GM23338 (cell line): ENCODE measurements at regions not wholly inside any gene's neighbourhood (a gene's known extent, or its start where the extent isn't known, plus 50 kb on each side); places are given as distances from the start of the nearest gene placed in this dataset.
"Not testable (repeated sequence)": the region's sequence is repeated elsewhere in the genome, so short reads cannot be mapped to it uniquely, and the experiment has no call there.

ENCODE experiments used
- ATAC-seq: fragments of 200-7000 bp; cut with Tn5 transposase; 3 replicates; pipeline ENCODE4 v1.9.1; 2020
- DNase-seq: peaks from one replicate; pipeline ENCODE4 v3.0.0-alpha.2; 2015; ENCODE audit warnings: low spot score
- H2AFZ ChIP-seq: fragments of 200-600 bp; sonication (generic); 2 replicates; pipeline ENCODE4 v1.8.0; 2016; ENCODE audit warnings: antibody characterized with exemption, mild to moderate bottlenecking, moderate library complexity
- H3F3A ChIP-seq: fragments of 200-600 bp; sonication (generic); replicated peaks from 2 replicates; pipeline ENCODE4 v1.8.0; 2017; ENCODE audit warnings: antibody characterized with exemption, mixed run types, low read depth
- H3K27ac ChIP-seq: fragments of 200-600 bp; sonication (generic); 2 replicates; pipeline ENCODE4 v1.6.1; 2016; ENCODE audit warnings: low read depth
- H3K27me3 ChIP-seq: fragments of 200-600 bp; sonication (generic); 2 replicates; pipeline ENCODE4 v1.8.0; 2016; ENCODE audit warnings: mild to moderate bottlenecking, mixed run types, moderate library complexity; ENCODE audit not compliant: insufficient read depth
- H3K36me3 ChIP-seq: fragments of 200-600 bp; sonication (generic); 2 replicates; pipeline ENCODE4 v1.8.0; 2016; ENCODE audit warnings: mild to moderate bottlenecking; ENCODE audit not compliant: insufficient read depth
- H3K4me1 ChIP-seq: fragments of 200-600 bp; sonication (generic); 2 replicates; pipeline ENCODE4 v1.8.0; 2016; ENCODE audit warnings: mild to moderate bottlenecking, moderate library complexity; ENCODE audit not compliant: insufficient read depth
- H3K4me2 ChIP-seq: fragments of 200-600 bp; sonication (generic); 2 replicates; pipeline ENCODE4 v1.7.1; 2017; ENCODE audit warnings: mixed run types
- H3K4me3 ChIP-seq: fragments of 200-600 bp; sonication (generic); 2 replicates; pipeline ENCODE4 v1.6.1; 2016; ENCODE audit warnings: mixed run types
- H3K79me2 ChIP-seq: fragments of 200-600 bp; sonication (generic); replicated peaks from 2 replicates; pipeline ENCODE4 v1.8.0; 2017; ENCODE audit warnings: mild to moderate bottlenecking; ENCODE audit not compliant: insufficient read depth
- H3K9me2 ChIP-seq: fragments of 200-600 bp; sonication (generic); 2 replicates; pipeline ENCODE4 v1.8.0; 2017; ENCODE audit not compliant: insufficient read depth
- H4K20me1 ChIP-seq: fragments of 200-600 bp; sonication (generic); replicated peaks from 2 replicates; pipeline ENCODE4 v1.8.0; 2017; ENCODE audit warnings: mild to moderate bottlenecking; ENCODE audit not compliant: insufficient read depth
- H3K27ac Mint-ChIP-seq: 2 replicates; pipeline ENCODE4 v1.8.0; 2020; ENCODE audit warnings: inconsistent platforms, mild to moderate bottlenecking, moderate library complexity, mixed read lengths
- H3K27me3 Mint-ChIP-seq: 3 replicates; pipeline ENCODE4 v1.8.0; 2022; ENCODE audit warnings: low read depth, mild to moderate bottlenecking, moderate library complexity, mixed read lengths, inconsistent platforms; ENCODE audit not compliant: insufficient read depth, poor library complexity
- H3K36me3 Mint-ChIP-seq: 3 replicates; pipeline ENCODE4 v1.8.0; 2021; ENCODE audit warnings: low read depth, mild to moderate bottlenecking, inconsistent platforms, moderate library complexity, mixed read lengths
- H3K4me1 Mint-ChIP-seq: 3 replicates; pipeline ENCODE4 v1.8.0; 2020; ENCODE audit warnings: mild to moderate bottlenecking, inconsistent platforms, mixed read lengths
- H3K4me3 Mint-ChIP-seq: 3 replicates; pipeline ENCODE4 v1.8.0; 2021; ENCODE audit warnings: moderate library complexity, mild to moderate bottlenecking, inconsistent platforms, mixed read lengths
- H3K9me3 Mint-ChIP-seq: 3 replicates; pipeline ENCODE4 v1.8.0; 2020; ENCODE audit warnings: moderate library complexity, mild to moderate bottlenecking, inconsistent platforms, mixed read lengths
- CREB1 ChIP-seq: fragments of 250-450 bp; sonication (Bioruptor Pico); IDR thresholded peaks from 2 replicates; pipeline ENCODE4 v1.5.0; 2020; ENCODE audit warnings: low read depth, mild to moderate bottlenecking, moderate library complexity
- JUNB ChIP-seq: IDR thresholded peaks from one replicate; pipeline ENCODE4 v1.6.1; 2016; ENCODE audit warnings: antibody characterized with exemption; ENCODE audit not compliant: unreplicated experiment
- NANOG ChIP-seq: IDR thresholded peaks from 2 replicates; pipeline ENCODE4 v1.6.1; 2016; ENCODE audit warnings: antibody characterized with exemption, borderline replicate concordance
- STAT1 ChIP-seq: IDR thresholded peaks from one replicate; pipeline ENCODE4 v1.6.1; 2016; ENCODE audit warnings: antibody characterized with exemption; ENCODE audit not compliant: unreplicated experiment
- ZNF114 ChIP-seq: fragments of 250-450 bp; sonication (Bioruptor Pico); IDR thresholded peaks from 2 replicates; pipeline ENCODE4 v1.5.0; 2020; ENCODE audit warnings: mild to moderate bottlenecking, moderate library complexity
- TF ChIP-seq, protein P1 (sequence below): fragments of 250-450 bp; sonication (Bioruptor Pico); IDR thresholded peaks from 2 replicates; pipeline ENCODE4 v1.5.0; 2020; ENCODE audit warnings: mild to moderate bottlenecking, moderate library complexity

DNA sequence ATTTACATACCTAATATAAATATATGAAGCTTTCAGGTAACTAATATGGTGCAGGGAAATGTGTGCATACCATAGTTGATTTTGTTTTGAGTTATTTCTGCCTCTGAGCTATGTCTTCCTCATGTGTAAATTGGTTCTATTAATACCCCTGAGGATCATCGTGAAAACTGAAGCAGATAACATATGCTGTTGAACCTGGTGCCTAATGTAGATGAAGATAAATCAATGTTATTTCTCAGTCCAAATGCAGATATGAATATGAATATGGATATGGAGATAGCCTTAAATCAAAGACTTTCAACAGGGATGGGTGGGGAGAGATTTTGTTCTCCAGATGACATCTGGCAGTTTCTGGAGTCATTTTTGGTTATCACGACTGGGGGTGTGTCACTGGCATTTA, 122.3 kb upstream of the ANKRD30A start (continued):
- TF ChIP-seq, protein P1, sequence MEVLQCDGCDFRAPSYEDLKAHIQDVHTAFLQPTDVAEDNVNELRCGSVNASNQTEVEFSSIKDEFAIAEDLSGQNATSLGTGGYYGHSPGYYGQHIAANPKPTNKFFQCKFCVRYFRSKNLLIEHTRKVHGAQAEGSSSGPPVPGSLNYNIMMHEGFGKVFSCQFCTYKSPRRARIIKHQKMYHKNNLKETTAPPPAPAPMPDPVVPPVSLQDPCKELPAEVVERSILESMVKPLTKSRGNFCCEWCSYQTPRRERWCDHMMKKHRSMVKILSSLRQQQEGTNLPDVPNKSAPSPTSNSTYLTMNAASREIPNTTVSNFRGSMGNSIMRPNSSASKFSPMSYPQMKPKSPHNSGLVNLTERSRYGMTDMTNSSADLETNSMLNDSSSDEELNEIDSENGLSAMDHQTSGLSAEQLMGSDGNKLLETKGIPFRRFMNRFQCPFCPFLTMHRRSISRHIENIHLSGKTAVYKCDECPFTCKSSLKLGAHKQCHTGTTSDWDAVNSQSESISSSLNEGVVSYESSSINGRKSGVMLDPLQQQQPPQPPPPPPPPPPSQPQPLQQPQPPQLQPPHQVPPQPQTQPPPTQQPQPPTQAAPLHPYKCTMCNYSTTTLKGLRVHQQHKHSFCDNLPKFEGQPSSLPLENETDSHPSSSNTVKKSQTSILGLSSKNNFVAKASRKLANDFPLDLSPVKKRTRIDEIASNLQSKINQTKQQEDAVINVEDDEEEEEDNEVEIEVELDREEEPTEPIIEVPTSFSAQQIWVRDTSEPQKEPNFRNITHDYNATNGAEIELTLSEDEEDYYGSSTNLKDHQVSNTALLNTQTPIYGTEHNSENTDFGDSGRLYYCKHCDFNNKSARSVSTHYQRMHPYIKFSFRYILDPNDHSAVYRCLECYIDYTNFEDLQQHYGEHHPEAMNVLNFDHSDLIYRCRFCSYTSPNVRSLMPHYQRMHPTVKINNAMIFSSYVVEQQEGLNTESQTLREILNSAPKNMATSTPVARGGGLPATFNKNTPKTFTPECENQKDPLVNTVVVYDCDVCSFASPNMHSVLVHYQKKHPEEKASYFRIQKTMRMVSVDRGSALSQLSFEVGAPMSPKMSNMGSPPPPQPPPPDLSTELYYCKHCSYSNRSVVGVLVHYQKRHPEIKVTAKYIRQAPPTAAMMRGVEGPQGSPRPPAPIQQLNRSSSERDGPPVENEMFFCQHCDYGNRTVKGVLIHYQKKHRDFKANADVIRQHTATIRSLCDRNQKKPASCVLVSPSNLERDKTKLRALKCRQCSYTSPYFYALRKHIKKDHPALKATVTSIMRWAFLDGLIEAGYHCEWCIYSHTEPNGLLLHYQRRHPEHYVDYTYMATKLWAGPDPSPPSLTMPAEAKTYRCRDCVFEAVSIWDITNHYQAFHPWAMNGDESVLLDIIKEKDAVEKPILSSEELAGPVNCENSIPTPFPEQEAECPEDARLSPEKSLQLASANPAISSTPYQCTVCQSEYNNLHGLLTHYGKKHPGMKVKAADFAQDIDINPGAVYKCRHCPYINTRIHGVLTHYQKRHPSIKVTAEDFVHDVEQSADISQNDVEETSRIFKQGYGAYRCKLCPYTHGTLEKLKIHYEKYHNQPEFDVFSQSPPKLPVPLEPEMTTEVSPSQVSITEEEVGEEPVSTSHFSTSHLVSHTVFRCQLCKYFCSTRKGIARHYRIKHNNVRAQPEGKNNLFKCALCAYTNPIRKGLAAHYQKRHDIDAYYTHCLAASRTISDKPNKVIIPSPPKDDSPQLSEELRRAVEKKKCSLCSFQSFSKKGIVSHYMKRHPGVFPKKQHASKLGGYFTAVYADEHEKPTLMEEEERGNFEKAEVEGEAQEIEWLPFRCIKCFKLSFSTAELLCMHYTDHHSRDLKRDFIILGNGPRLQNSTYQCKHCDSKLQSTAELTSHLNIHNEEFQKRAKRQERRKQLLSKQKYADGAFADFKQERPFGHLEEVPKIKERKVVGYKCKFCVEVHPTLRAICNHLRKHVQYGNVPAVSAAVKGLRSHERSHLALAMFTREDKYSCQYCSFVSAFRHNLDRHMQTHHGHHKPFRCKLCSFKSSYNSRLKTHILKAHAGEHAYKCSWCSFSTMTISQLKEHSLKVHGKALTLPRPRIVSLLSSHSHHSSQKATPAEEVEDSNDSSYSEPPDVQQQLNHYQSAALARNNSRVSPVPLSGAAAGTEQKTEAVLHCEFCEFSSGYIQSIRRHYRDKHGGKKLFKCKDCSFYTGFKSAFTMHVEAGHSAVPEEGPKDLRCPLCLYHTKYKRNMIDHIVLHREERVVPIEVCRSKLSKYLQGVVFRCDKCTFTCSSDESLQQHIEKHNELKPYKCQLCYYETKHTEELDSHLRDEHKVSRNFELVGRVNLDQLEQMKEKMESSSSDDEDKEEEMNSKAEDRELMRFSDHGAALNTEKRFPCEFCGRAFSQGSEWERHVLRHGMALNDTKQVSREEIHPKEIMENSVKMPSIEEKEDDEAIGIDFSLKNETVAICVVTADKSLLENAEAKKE (CRISPR knock-in tag) = no peak
- TF ChIP-seq STAT1 (no peak), JUNB (no peak), ZNF114 (CRISPR knock-in tag) (no peak)

DNA sequence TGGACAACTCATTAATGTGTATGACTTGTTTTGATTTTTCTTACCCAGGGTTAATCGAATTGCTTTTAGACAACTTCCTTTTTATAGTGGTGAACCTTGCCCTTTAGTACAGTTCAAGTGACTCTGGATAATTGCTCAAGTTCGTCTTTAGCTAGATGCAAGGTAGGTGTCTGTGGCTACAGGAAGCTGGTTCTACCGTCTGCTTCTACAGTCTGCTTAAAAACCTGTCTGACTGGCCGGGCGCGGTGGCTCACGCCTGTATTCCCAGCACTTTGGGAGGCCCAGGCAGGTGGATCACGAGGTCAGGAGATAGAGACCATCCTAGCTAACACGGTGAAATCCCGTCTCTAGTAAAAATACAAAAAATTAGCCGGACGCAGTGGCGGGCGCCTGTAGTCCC, 129.6 kb upstream of the ANKRD30A start:
- H3K36me3 ChIP-seq, H3K4me3 Mint-ChIP-seq, H3K4me3 ChIP-seq, H3F3A ChIP-seq, H3K27me3 ChIP-seq, H3K79me2 ChIP-seq, H3K27me3 Mint-ChIP-seq, H4K20me1 ChIP-seq, H3K4me2 ChIP-seq, ATAC-seq, H2AFZ ChIP-seq, H3K9me2 ChIP-seq, DNase-seq, H3K27ac Mint-ChIP-seq, H3K4me1 ChIP-seq, H3K4me1 Mint-ChIP-seq, H3K27ac ChIP-seq: not testable (repeated sequence)
- peaks cover 94% of the 10 kb centered on the region for H3K9me3 Mint-ChIP-seq
- peaks cover 35% of the 10 kb centered on the region for H3K36me3 Mint-ChIP-seq

DNA sequence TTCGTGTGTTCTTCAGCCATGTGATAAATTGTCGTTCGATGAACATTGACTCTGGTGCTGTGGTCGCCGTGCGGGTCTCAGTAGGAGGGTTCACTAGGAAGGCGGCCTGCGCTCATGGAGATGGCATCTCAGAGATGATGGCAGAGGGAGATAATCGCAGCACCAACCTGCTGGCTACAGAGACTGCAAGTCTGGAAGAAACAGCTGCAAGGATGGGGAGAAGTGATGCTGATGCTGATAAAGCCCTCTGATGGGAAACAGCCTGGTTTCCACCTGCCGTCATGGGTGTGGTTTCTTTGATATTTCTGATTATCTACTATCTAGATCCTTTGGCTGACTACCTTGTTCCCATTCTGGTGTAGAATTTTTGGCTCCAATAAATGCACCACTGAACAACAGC, 130.5 kb upstream of the ANKRD30A start:
- Histone ChIP-seq H3K27ac (no peak overlapping the region), H3K4me1 (no peaks in the 10 kb centered on the region), H3F3A (no peaks in the 10 kb centered on the region), H4K20me1 (no peaks in the 10 kb centered on the region), H3K27me3 (no peaks in the 10 kb centered on the region), H3K4me2 (no peak overlapping the region), H3K36me3 (no peaks in the 10 kb centered on the region; the same call in 1 of the 2 replicates), H3K4me3 (no peak overlapping the region), H3K9me2 (no peaks in the 10 kb centered on the region), H3K79me2 (no peaks in the 10 kb centered on the region), H2AFZ (no peak overlapping the region)
- Mint-ChIP-seq H3K4me1 (no peaks in the 10 kb centered on the region), H3K27ac (no peak overlapping the region), H3K36me3 (peaks cover 37% of the 10 kb centered on the region), H3K9me3 (peaks cover 94% of the 10 kb centered on the region), H3K27me3 (peaks cover 2% of the 10 kb centered on the region), H3K4me3 (no peak overlapping the region)
- ATAC-seq (no peak), DNase-seq (no peak)
- TF ChIP-seq NANOG (no peak), CREB1 (CRISPR knock-in tag) (no peak)
